Memory B cell (primary cell): ENCODE measurements at regions not wholly inside any gene's neighbourhood (a gene's known extent, or its start where the extent isn't known, plus 50 kb on each side); places are given as distances from the start of the nearest gene placed in this dataset.
"Not testable (repeated sequence)": the region's sequence is repeated elsewhere in the genome, so short reads cannot be mapped to it uniquely, and the experiment has no call there.

Experiments used
- ATAC-seq: fragments of 150-1000 bp; cut with Tn5 transposase; 2 replicates; pipeline ENCODE4 v1.10.0; 2021; ENCODE audit warnings: low read depth, mild to moderate bottlenecking, moderate library complexity
- DNase-seq, 2 donors: peaks; one replicate each; pipeline ENCODE4 v3.0.0; 2022; ENCODE audit warnings: low spot score in 2 of 2
- H3K27ac Mint-ChIP-seq: one replicate; pipeline ENCODE4 v1.8.0; 2022; ENCODE audit warnings: mild to moderate bottlenecking, moderate library complexity, mixed read lengths
- H3K27me3 Mint-ChIP-seq: one replicate; pipeline ENCODE4 v1.8.0; 2022; ENCODE audit warnings: mixed read lengths
- H3K36me3 Mint-ChIP-seq: one replicate; pipeline ENCODE4 v1.8.0; 2022; ENCODE audit warnings: mild to moderate bottlenecking, mixed read lengths
- H3K4me1 Mint-ChIP-seq: one replicate; pipeline ENCODE4 v1.8.0; 2022; ENCODE audit warnings: mixed read lengths
- H3K4me3 Mint-ChIP-seq: one replicate; pipeline ENCODE4 v1.8.0; 2022; ENCODE audit warnings: mild to moderate bottlenecking, moderate library complexity, mixed read lengths
- H3K9me3 Mint-ChIP-seq: one replicate; pipeline ENCODE4 v1.8.0; 2022; ENCODE audit warnings: mixed read lengths

- H3K9me3 Mint-ChIP-seq, result no peaks in the 10 kb centered on the region
- ATAC-seq, result no peak
Observed at GRCh38 chr11:116331381-116331780, 441.4 kb downstream of the BUD13 start.

GRCh38 chr11:116330439-116331185 lies 442.2 kb downstream of the BUD13 start:
- Mint-ChIP-seq H3K27me3 (no peaks in the 10 kb centered on the region), H3K4me1 (peaks cover 8% of the 10 kb centered on the region), H3K4me3 (no peak overlapping the region), H3K9me3 (no peaks in the 10 kb centered on the region), H3K36me3 (no peaks in the 10 kb centered on the region), H3K27ac (no peak overlapping the region)
- DNase-seq, result no peak
- ATAC-seq, result no peak

More at GRCh38 chr11:116331381-116331780, 441.4 kb downstream of the BUD13 start:
- no peak for DNase-seq
- peaks cover 8% of the 10 kb centered on the region for H3K4me1 Mint-ChIP-seq
- H3K27me3 Mint-ChIP-seq, result no peaks in the 10 kb centered on the region
- H3K36me3 Mint-ChIP-seq, result no peaks in the 10 kb centered on the region
- H3K4me3 Mint-ChIP-seq, result no peak overlapping the region
- no peak overlapping the region for H3K27ac Mint-ChIP-seq

DNA sequence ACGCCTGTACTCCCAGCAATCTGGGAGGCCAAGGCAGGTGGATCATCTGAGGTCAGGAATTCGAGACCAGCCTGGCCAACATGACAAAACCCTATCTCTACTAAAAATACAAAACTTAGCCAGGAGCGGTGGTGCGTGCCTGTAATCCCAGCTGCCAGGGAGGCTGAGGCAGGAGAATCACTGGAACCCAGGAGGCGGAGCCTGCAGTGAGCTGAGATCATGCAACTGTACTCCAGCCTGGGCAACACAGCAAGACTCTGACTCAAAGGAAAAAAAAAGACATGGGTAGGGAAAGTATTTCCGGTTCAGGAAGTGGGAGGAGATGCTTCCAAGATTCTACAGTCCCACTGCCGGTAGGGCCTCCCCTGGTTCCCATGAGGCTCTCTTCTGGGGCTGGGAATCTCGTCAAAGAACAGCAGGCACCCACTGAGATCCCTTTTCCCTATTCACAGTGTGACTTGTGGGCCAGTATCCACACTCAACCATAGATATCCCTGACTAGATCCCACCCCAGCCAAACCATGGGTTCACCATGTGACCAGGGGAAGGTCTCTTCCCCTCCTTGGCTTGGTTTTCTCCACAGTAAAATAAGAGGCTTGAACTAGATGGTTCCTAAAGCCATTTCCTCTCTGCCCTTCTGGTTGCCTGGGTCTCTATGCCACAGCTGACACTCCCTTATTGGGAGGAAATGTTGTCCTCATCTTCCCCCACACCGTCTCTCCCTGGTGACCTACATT lies 443.3 kb downstream of the BUD13 start:
- DNase-seq (no peak), ATAC-seq (no peak)
- H3K4me1 Mint-ChIP-seq, result peaks cover 8% of the 10 kb centered on the region
- no peak overlapping the region for H3K4me3 Mint-ChIP-seq
- H3K27me3 Mint-ChIP-seq, result no peaks in the 10 kb centered on the region
- H3K9me3 Mint-ChIP-seq, result no peaks in the 10 kb centered on the region
- H3K36me3 Mint-ChIP-seq, result no peaks in the 10 kb centered on the region
- H3K27ac Mint-ChIP-seq, result no peak overlapping the region

DNA sequence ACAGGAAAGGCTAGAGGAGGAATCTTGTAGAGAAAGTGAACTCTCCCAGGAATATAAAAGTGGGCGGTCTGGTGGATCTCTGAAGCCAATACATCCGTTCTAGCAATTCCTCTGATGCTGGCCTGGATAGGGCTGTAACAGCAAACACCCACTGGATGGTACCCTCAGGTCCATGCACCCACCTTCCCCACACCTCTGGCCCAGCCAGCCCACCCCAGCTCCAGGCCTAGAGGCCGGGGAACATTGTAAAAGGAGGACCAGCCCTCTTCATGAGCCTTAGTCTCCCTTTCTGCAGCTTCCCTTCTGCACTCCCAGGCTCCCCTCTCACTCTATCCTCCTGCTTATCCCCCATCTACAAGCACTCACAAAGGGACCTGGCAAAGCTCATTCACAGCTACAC lies 443.9 kb downstream of the BUD13 start:
- Mint-ChIP-seq H3K27me3 (no peaks in the 10 kb centered on the region), H3K27ac (no peak overlapping the region), H3K4me3 (no peak overlapping the region), H3K36me3 (no peaks in the 10 kb centered on the region), H3K4me1 (peaks cover 8% of the 10 kb centered on the region), H3K9me3 (no peaks in the 10 kb centered on the region)
- DNase-seq (no peak), ATAC-seq (no peak)

DNA sequence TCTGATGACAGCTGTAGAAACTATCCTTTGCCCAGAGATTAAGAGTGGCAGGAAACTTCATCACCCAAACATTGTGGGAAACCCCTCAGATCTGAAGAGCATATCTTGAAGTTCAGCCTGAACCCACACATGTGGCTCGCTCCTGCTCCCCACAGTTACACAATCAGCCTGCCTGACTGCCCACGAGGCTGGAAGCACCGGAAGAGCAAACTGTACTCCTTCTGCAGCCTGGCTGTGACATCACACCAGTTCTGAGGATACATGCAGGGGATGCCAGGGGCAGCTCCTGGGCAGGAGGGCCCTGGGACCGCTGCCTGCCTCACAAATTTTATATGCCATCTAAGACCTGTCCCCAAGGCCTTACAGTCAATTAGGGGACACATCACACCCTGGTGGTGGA lies 444.4 kb downstream of the BUD13 start:
- Mint-ChIP-seq H3K4me3 (no peak overlapping the region), H3K4me1 (peaks cover 8% of the 10 kb centered on the region), H3K27ac (no peak overlapping the region), H3K9me3 (no peaks in the 10 kb centered on the region), H3K27me3 (no peaks in the 10 kb centered on the region), H3K36me3 (no peaks in the 10 kb centered on the region)
- DNase-seq (no peak), ATAC-seq (no peak)

DNA sequence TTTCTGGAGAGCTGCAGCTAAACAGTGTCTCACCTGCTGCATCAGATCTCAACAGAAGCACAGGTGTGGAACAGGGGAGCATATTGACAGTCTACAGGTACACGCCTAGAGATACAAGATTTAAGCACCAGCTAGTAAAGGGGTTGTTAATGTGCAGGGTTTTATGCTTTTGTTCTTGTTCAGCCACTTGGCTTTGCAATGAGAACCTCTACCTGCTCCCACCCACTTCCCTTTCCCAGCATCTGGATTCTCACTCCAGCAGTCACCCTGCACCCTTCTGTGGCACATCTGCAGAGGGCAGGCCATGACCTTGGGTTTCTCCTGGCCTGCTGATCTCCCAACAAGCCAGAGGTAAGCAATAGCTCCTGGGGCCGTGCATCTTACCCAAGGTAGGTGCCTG lies 446.6 kb downstream of the BUD13 start:
- no peaks in the 10 kb centered on the region for H3K27me3 Mint-ChIP-seq
- DNase-seq (no peak), ATAC-seq (no peak)
- peaks cover 4% of the 10 kb centered on the region for H3K4me1 Mint-ChIP-seq
- no peak overlapping the region for H3K4me3 Mint-ChIP-seq
- no peaks in the 10 kb centered on the region for H3K9me3 Mint-ChIP-seq
- H3K27ac Mint-ChIP-seq, result no peak overlapping the region
- no peaks in the 10 kb centered on the region for H3K36me3 Mint-ChIP-seq

DNA sequence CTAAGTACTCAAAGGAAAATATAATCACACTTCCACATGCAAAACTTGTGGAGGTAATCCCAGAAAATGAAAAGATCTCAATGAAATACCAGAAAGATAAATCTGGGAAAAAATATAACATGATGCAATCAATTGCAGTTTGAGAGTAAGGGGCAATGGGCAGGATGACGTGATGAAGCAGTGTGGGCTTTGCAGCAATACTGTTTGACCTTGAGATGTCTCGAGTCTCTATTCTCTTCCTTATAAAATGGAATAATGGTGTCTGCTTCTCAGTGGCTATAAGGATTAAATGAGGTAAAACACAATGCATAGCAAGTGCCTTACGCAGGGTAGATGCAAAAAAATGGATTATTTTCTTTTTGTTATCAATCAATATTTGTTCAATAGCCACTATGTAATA lies 447.5 kb downstream of the BUD13 start:
- H3K27me3 Mint-ChIP-seq, result no peaks in the 10 kb centered on the region
- ATAC-seq (no peak), DNase-seq (no peak)
- no peak overlapping the region for H3K4me3 Mint-ChIP-seq
- no peaks in the 10 kb centered on the region for H3K9me3 Mint-ChIP-seq
- no peaks in the 10 kb centered on the region for H3K36me3 Mint-ChIP-seq
- peaks cover 4% of the 10 kb centered on the region for H3K4me1 Mint-ChIP-seq
- H3K27ac Mint-ChIP-seq, result no peak overlapping the region

- not testable (repeated sequence) for H3K4me3 Mint-ChIP-seq, H3K27ac Mint-ChIP-seq, ATAC-seq, H3K4me1 Mint-ChIP-seq, H3K27me3 Mint-ChIP-seq, H3K36me3 Mint-ChIP-seq, H3K9me3 Mint-ChIP-seq, DNase-seq
Observed at GRCh38 chr11:116324077-116324476, 448.7 kb downstream of the BUD13 start.

- peaks cover 1% of the 10 kb centered on the region for H3K36me3 Mint-ChIP-seq
- peaks cover 10% of the 10 kb centered on the region for H3K4me1 Mint-ChIP-seq
- ATAC-seq, result no peak
- no peak for DNase-seq
- H3K27me3 Mint-ChIP-seq, result peaks cover 4% of the 10 kb centered on the region
- no peak overlapping the region for H3K4me3 Mint-ChIP-seq
- no peak overlapping the region for H3K27ac Mint-ChIP-seq
- peaks cover 8% of the 10 kb centered on the region for H3K9me3 Mint-ChIP-seq
Observed at GRCh38 chr11:116317212-116317611, 455.6 kb downstream of the BUD13 start.

DNA sequence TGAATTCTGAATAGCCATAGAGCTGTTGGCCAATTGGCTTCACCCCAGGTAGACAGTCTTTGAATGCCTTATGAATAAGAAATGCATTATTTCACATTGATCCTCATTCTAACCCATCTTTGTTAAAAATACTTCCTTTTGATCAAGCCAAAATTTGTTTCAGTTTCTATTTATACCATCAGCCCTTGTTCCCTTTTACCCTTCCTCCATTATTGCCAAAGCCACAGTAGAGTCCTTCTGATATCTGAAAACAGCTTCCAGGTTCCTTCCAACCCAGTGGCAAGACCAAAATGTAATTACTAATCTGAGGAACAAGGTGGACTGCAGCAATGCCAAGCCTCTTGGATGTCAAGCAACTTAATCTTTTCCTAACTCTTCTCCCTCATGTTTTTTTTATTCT lies 458.8 kb downstream of the BUD13 start:
- peaks cover 8% of the 10 kb centered on the region for H3K27me3 Mint-ChIP-seq
- ATAC-seq, result peak; percentile 43
- H3K4me1 Mint-ChIP-seq, result peaks cover 16% of the 10 kb centered on the region

GRCh38 chr11:116312570-116313391 lies 460.0 kb downstream of the BUD13 start:
- Mint-ChIP-seq H3K27ac (no peak overlapping the region), H3K9me3 (peaks cover 7% of the 10 kb centered on the region), H3K27me3 (peaks cover 8% of the 10 kb centered on the region), H3K36me3 (peaks cover 1% of the 10 kb centered on the region), H3K4me3 (no peak overlapping the region), H3K4me1 (peaks cover 16% of the 10 kb centered on the region)
- ATAC-seq (no peak), DNase-seq (no peak)

More for the DNA sequence above, 458.8 kb downstream of the BUD13 start:
- DNase-seq, result no peak
- Mint-ChIP-seq H3K9me3 (peaks cover 8% of the 10 kb centered on the region), H3K36me3 (peaks cover 1% of the 10 kb centered on the region), H3K4me3 (peak overlapping the region; percentile 15), H3K27ac (peak overlapping the region; percentile 49)

GRCh38 chr11:116311206-116311605 lies 461.6 kb downstream of the BUD13 start:
- H3K36me3 Mint-ChIP-seq, result no peaks in the 10 kb centered on the region
- H3K9me3 Mint-ChIP-seq, result peaks cover 2% of the 10 kb centered on the region
- H3K27me3 Mint-ChIP-seq, result peaks cover 8% of the 10 kb centered on the region
- ATAC-seq (no peak), DNase-seq (no peak)
- peaks cover 16% of the 10 kb centered on the region for H3K4me1 Mint-ChIP-seq
- H3K4me3 Mint-ChIP-seq, result no peak overlapping the region
- H3K27ac Mint-ChIP-seq, result no peak overlapping the region

DNA sequence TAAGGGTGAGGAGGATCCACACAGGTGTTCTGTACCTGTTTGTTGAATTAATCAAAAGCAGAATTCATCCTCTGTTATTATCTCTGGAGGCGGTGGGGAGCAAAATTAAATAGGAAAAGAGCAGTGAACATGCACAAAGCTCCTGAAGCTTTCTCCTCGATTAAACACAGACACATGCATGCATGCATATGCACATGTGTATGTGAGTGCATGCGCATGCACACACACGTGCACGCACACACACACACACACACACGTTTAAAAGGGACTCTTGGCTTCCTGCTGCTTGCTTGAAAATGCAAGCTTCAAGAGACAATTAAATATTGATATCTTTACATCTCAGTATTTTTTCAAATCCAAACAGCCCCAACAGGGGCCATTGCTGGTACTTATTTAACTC lies 462.1 kb downstream of the BUD13 start:
- Mint-ChIP-seq H3K4me3 (no peak overlapping the region), H3K27me3 (peaks cover 10% of the 10 kb centered on the region), H3K9me3 (peaks cover 4% of the 10 kb centered on the region), H3K36me3 (no peaks in the 10 kb centered on the region), H3K4me1 (peaks cover 16% of the 10 kb centered on the region), H3K27ac (no peak overlapping the region)
- no peak for DNase-seq
- no peak for ATAC-seq

- H3K27ac Mint-ChIP-seq, result no peak overlapping the region
- H3K9me3 Mint-ChIP-seq, result peaks cover 2% of the 10 kb centered on the region
- ATAC-seq (no peak), DNase-seq (no peak)
- no peak overlapping the region for H3K4me3 Mint-ChIP-seq
- no peaks in the 10 kb centered on the region for H3K36me3 Mint-ChIP-seq
- peaks cover 16% of the 10 kb centered on the region for H3K4me1 Mint-ChIP-seq
- H3K27me3 Mint-ChIP-seq, result peaks cover 10% of the 10 kb centered on the region
Observed at GRCh38 chr11:116310226-116310625, 462.6 kb downstream of the BUD13 start.
